DOHH2 (cell line): ENCODE measurements at regions not wholly inside any gene's neighbourhood (a gene's known extent, or its start where the extent isn't known, plus 50 kb on each side); places are given as distances from the start of the nearest gene placed in this dataset.

ENCODE experiments used
- H3F3A ChIP-seq: fragments of 200-600 bp; sonication (generic), shearing (Covaris generic); 2 replicates; pipeline ENCODE4 v1.6.0; 2016; ENCODE audit warnings: antibody characterized with exemption, mild to moderate bottlenecking; ENCODE audit not compliant: control insufficient read depth, insufficient read depth
- H3K27ac ChIP-seq: fragments of 200-600 bp; sonication (generic); 2 replicates; pipeline ENCODE4 v1.5.1; 2014; ENCODE audit warnings: low read depth, mild to moderate bottlenecking, low read length, moderate library complexity
- H3K27me3 ChIP-seq: fragments of 200-600 bp; sonication (generic); 2 replicates; pipeline ENCODE4 v1.6.1; 2014; ENCODE audit warnings: mild to moderate bottlenecking, low read length, mixed read lengths; ENCODE audit not compliant: control insufficient read depth
- H3K36me3 ChIP-seq: fragments of 200-600 bp; sonication (generic); 2 replicates; pipeline ENCODE4 v1.6.1; 2014; ENCODE audit warnings: mild to moderate bottlenecking, low read length, moderate library complexity, mixed read lengths; ENCODE audit not compliant: control insufficient read depth
- H3K4me1 ChIP-seq: fragments of 200-600 bp; sonication (generic); 2 replicates; pipeline ENCODE4 v1.6.1; 2014; ENCODE audit warnings: mild to moderate bottlenecking, low read length, mixed read lengths; ENCODE audit not compliant: control insufficient read depth
- H3K4me2 ChIP-seq: fragments of 200-600 bp; sonication (generic); 2 replicates; pipeline ENCODE4 v1.6.0; 2014; ENCODE audit warnings: mild to moderate bottlenecking, low read length, moderate library complexity
- H3K4me3 ChIP-seq: fragments of 200-600 bp; sonication (generic); 2 replicates; pipeline ENCODE4 v1.5.1; 2014; ENCODE audit warnings: mild to moderate bottlenecking, low read length, mixed read lengths
- H3K79me2 ChIP-seq: fragments of 200-600 bp; sonication (generic); 2 replicates; pipeline ENCODE4 v1.6.1; 2014; ENCODE audit warnings: mild to moderate bottlenecking, low read length, mixed read lengths; ENCODE audit not compliant: control insufficient read depth
- H3K9me2 ChIP-seq: fragments of 200-600 bp; sonication (generic); replicated peaks from 2 replicates; pipeline ENCODE4 v1.6.1; 2014; ENCODE audit warnings: mild to moderate bottlenecking, low read length, mixed read lengths; ENCODE audit not compliant: control insufficient read depth
- H3K9me3 ChIP-seq: fragments of 200-600 bp; sonication (generic); 2 replicates; pipeline ENCODE4 v1.6.1; 2014; ENCODE audit warnings: antibody characterized with exemption, low read length, mixed read lengths; ENCODE audit not compliant: control insufficient read depth, insufficient read depth
- H4K20me1 ChIP-seq: fragments of 200-600 bp; sonication (generic); 2 replicates; pipeline ENCODE4 v1.6.0; 2014; ENCODE audit warnings: low read depth, mild to moderate bottlenecking, antibody characterized with exemption, low read length, moderate library complexity; ENCODE audit not compliant: control insufficient read depth, insufficient read depth
- EZH2phosphoT487 ChIP-seq: fragments of 200-600 bp; sonication (generic); IDR thresholded peaks from 2 replicates; pipeline ENCODE4 v1.6.1; 2017; ENCODE audit warnings: borderline replicate concordance, mild to moderate bottlenecking, antibody characterized with exemption, low read length, moderate library complexity, mixed read lengths
- TF ChIP-seq, protein P1 (sequence below): fragments of 200-600 bp; sonication (generic); IDR thresholded peaks from one replicate; pipeline ENCODE4 v1.5.1; 2014; ENCODE audit warnings: antibody characterized with exemption, mild to moderate bottlenecking, low read depth, low read length; ENCODE audit not compliant: poor library complexity, severe bottlenecking

DNA sequence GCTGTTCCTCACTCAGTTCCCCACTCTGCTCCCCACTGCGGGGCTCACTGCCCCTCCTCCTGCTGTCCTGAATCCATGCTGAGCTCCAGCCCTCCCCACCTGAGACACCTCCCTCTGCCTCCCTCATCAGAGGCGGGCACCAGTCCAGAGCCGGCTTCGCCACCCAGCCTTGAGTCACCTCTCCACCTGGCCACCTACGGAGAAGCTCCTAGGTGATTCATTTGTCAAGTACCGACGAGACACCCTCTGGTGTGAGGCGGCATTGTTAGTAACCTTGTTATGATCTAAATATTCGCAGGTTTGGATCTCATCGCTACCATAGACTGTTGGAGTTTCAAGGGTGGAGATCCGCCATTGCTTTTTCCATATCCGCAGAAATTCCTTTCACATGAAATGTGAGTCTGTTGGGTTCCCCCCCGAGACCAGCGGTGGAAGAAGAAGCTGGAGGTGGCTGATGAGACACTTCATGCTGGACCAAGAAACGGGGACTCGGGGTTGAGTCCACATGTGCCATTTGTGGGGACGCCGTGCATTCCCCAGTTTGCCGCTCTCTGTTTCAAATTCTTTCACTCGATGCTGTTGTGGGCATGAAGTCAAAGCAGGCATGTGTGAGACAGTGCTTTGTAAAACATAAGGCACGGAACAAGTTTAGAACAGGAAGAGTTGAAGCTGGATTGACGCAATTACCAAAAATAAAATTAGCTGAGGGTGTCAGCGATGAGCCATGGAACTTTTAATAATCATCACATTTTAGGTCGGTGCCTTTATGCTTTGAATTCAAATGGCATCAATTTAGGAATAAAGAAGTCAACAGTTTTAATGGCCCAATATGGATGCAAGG, 259.8 kb upstream of the HDAC4 start:
- no peaks in the 10 kb centered on the region for H3K27me3 ChIP-seq
- H3K36me3 ChIP-seq, result no peaks in the 10 kb centered on the region
- H3K9me2 ChIP-seq, result no peaks in the 10 kb centered on the region
- H3K27ac ChIP-seq, result no peak overlapping the region
- H4K20me1 ChIP-seq, result no peaks in the 10 kb centered on the region
- no peak overlapping the region for H3K4me2 ChIP-seq
- TF ChIP-seq EZH2phosphoT487, result no peak
- TF ChIP-seq, protein P1, sequence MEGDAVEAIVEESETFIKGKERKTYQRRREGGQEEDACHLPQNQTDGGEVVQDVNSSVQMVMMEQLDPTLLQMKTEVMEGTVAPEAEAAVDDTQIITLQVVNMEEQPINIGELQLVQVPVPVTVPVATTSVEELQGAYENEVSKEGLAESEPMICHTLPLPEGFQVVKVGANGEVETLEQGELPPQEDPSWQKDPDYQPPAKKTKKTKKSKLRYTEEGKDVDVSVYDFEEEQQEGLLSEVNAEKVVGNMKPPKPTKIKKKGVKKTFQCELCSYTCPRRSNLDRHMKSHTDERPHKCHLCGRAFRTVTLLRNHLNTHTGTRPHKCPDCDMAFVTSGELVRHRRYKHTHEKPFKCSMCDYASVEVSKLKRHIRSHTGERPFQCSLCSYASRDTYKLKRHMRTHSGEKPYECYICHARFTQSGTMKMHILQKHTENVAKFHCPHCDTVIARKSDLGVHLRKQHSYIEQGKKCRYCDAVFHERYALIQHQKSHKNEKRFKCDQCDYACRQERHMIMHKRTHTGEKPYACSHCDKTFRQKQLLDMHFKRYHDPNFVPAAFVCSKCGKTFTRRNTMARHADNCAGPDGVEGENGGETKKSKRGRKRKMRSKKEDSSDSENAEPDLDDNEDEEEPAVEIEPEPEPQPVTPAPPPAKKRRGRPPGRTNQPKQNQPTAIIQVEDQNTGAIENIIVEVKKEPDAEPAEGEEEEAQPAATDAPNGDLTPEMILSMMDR, result no peak
- no peak overlapping the region for H3K4me3 ChIP-seq
- no peaks in the 10 kb centered on the region for H3K4me1 ChIP-seq
- H3K79me2 ChIP-seq, result no peaks in the 10 kb centered on the region
- H3K9me3 ChIP-seq, result no peaks in the 10 kb centered on the region
- H3F3A ChIP-seq, result no peaks in the 10 kb centered on the region

DNA sequence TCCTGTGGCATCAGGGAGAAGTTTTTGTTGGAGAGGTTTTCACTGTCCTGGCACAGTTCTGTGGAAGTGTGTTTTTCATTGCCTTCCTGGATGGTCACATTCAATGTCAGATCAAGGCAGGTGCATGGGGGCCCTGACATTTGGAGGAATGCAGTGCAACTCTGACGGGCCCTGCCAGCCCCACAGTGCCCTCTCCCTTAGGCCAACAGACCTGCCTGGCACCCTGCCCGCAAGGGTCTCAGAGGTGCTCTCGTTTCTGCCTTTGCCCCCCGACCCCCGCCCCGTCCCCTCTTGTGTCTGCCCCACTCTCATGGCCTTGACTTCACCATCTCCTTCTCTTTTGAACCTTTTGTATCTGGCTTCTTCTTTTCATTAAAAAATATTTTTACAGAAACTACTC, 257.2 kb upstream of the HDAC4 start:
- TF ChIP-seq EZH2phosphoT487, result no peak
- TF ChIP-seq, protein P1, result no peak
- H3K4me1 ChIP-seq, result no peaks in the 10 kb centered on the region
- H3K4me3 ChIP-seq, result no peak overlapping the region
- no peaks in the 10 kb centered on the region for H3F3A ChIP-seq
- H4K20me1 ChIP-seq, result no peaks in the 10 kb centered on the region
- H3K4me2 ChIP-seq, result no peak overlapping the region
- H3K27me3 ChIP-seq, result no peaks in the 10 kb centered on the region
- no peaks in the 10 kb centered on the region for H3K36me3 ChIP-seq
- no peak overlapping the region for H3K27ac ChIP-seq
- no peaks in the 10 kb centered on the region for H3K79me2 ChIP-seq
- H3K9me2 ChIP-seq, result no peaks in the 10 kb centered on the region
- no peaks in the 10 kb centered on the region for H3K9me3 ChIP-seq

DNA sequence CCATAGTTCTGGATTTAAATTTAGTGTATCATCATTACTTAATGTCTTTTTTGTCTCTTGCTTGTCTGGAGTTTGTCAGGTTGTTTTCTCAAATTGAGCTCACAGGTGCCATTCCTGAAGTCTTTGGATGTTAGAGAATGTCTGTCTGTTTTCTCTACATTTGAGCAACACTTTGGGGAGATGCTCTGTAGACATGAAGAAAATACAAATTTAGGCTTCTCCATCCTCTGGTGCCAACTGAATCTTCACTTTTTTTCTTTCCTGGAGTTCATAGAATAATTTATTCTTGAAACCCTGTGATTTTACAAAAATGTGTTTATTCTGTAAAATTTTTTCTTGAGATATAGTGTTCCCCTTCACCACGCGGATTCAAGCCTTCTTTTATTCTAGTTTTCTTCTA, 256.4 kb upstream of the HDAC4 start:
- H3K4me2 ChIP-seq, result no peak overlapping the region
- no peaks in the 10 kb centered on the region for H3K4me1 ChIP-seq
- no peaks in the 10 kb centered on the region for H3K36me3 ChIP-seq
- H4K20me1 ChIP-seq, result no peaks in the 10 kb centered on the region
- H3K9me3 ChIP-seq, result no peaks in the 10 kb centered on the region
- no peak overlapping the region for H3K27ac ChIP-seq
- TF ChIP-seq, protein P1, result no peak
- no peak for TF ChIP-seq EZH2phosphoT487
- no peak overlapping the region for H3K4me3 ChIP-seq
- H3K9me2 ChIP-seq, result no peaks in the 10 kb centered on the region
- no peaks in the 10 kb centered on the region for H3K27me3 ChIP-seq
- no peaks in the 10 kb centered on the region for H3F3A ChIP-seq
- no peaks in the 10 kb centered on the region for H3K79me2 ChIP-seq
